ENCODE measurements at regions not wholly inside any gene's neighbourhood (a gene's known extent, or its start where the extent isn't known, plus 50 kb on each side); places are given as distances from the start of the nearest gene placed in this dataset.

DNA sequence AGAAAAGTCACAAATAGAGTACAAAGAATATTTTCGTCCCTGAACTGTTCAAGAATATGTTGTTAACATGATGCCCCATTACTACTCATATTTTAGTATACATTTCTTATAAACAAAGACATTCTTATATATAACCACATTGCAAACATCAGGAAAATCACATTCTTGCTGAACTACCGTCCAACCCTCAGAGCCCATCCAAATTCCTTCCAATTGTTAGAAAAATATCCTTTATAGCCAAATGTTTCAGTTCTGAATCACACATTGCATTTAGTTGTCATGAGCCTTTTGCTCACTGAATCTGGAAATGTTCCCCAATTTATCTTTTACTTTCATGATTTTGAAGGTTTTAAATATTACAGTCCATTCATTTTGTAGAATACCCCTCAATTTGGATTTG is 467.8 kb upstream of the ARGLU1 start:
- intact Hi-C loops (cut with micrococcal nuclease): no loop called here
- H3K4me1 ChIP-seq: no peaks in the 10 kb centered on the region
- no peaks in the 10 kb centered on the region for H3K27me3 ChIP-seq (ENCODE audit: low read depth)
- H3K36me3 ChIP-seq: no peaks in the 10 kb centered on the region
- DNase-seq: no peak
- H3K9me3 ChIP-seq (replicated peaks): peaks cover 11% of the 10 kb centered on the region
- no peak overlapping the region for H3K27ac ChIP-seq (replicated peaks)
- TF ChIP-seq, protein P1, sequence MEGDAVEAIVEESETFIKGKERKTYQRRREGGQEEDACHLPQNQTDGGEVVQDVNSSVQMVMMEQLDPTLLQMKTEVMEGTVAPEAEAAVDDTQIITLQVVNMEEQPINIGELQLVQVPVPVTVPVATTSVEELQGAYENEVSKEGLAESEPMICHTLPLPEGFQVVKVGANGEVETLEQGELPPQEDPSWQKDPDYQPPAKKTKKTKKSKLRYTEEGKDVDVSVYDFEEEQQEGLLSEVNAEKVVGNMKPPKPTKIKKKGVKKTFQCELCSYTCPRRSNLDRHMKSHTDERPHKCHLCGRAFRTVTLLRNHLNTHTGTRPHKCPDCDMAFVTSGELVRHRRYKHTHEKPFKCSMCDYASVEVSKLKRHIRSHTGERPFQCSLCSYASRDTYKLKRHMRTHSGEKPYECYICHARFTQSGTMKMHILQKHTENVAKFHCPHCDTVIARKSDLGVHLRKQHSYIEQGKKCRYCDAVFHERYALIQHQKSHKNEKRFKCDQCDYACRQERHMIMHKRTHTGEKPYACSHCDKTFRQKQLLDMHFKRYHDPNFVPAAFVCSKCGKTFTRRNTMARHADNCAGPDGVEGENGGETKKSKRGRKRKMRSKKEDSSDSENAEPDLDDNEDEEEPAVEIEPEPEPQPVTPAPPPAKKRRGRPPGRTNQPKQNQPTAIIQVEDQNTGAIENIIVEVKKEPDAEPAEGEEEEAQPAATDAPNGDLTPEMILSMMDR (IDR thresholded peaks at IDR 0.05; ENCODE audit: borderline replicate concordance): no peak
- H3K4me3 ChIP-seq: no peak overlapping the region

DNA sequence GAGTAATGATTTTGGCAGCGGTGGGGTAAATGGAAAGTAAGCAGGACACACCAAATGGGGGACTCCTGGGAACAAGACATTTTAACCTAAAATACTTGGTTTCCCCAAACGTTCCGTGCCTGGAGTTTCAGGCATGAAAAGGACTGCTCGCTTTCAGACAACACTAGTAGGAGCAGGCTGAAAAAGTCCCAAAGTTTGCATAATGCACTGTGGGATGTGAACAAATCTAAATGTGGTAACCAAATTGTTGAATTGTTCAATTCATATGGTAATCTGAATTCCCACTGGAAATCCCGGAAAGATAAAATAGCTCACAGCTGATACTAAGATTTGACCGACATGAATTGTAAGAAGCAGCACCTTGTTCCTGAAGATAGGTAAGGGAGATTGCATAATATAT is 467.2 kb upstream of the ARGLU1 start:
- intact Hi-C loops (cut with micrococcal nuclease): no loop called here
- Histone ChIP-seq H3K27me3 (ENCODE audit: low read depth) (no peaks in the 10 kb centered on the region), H3K36me3 (no peaks in the 10 kb centered on the region), H3K27ac (replicated peaks) (no peak overlapping the region), H3K4me3 (no peak overlapping the region), H3K9me3 (replicated peaks) (peaks cover 8% of the 10 kb centered on the region), H3K4me1 (no peaks in the 10 kb centered on the region)
- TF ChIP-seq, protein P1 (IDR thresholded peaks at IDR 0.05; ENCODE audit: borderline replicate concordance): no peak
- no peak for DNase-seq

DNA sequence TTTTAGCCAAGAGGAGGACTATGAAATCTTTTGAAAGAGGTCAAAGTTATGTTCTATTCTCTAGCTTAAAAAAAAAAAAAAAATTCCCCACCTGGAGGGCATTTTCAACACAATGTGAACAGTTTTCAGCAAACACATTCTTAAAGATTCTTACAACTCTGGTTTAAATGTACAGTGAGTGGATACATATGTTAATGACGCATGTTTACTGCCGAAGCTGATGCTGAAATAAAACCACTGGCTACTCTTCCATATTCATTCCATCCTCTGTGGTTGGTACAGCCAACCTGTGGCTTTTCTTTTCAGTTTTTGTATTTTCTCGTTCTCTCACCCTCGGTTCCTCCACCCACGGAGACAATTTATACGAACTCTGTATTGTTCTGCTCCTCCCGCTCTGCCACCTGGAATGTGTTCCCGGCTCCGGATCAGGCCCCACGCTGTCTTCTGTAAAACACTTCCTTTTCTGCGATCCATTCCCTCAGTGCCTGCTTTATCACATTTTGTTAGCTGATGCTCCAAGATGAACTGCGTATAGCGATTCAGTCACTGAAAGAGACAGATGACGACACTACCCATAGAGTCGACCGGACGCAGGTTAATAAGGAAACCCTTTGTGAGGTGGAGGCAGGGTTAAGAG is 466.4 kb upstream of the ARGLU1 start:
- no peaks in the 10 kb centered on the region for H3K36me3 ChIP-seq
- no peak for DNase-seq
- H3K4me3 ChIP-seq: no peak overlapping the region
- no peaks in the 10 kb centered on the region for H3K4me1 ChIP-seq
- H3K27me3 ChIP-seq (ENCODE audit: low read depth): no peaks in the 10 kb centered on the region
- intact Hi-C loops (cut with micrococcal nuclease): no loop called here
- H3K27ac ChIP-seq (replicated peaks): no peak overlapping the region
- TF ChIP-seq, protein P1 (IDR thresholded peaks at IDR 0.05; ENCODE audit: borderline replicate concordance): no peak
- H3K9me3 ChIP-seq (replicated peaks): peaks cover 6% of the 10 kb centered on the region

DNA sequence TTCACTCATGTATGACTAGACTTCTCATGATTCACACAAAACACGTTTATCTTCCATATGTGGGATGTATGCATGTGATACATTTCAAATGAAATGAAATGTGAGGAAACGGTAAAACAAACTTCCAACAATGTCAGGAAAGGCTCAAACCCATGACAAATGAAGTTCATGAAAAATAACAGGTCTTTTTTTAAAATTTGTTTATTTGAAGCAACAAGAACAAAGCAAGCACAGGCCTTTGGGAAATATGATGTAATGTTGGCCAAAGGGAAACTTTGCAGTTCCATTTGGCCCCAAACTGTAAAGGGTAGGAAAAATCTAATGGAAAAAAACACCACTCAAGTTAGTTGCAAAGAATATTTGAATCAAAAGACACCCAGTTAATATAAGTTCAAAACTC is 463.8 kb upstream of the ARGLU1 start:
- peaks cover 3% of the 10 kb centered on the region for H3K9me3 ChIP-seq (replicated peaks)
- intact Hi-C loops (cut with micrococcal nuclease): no loop called here

DNA sequence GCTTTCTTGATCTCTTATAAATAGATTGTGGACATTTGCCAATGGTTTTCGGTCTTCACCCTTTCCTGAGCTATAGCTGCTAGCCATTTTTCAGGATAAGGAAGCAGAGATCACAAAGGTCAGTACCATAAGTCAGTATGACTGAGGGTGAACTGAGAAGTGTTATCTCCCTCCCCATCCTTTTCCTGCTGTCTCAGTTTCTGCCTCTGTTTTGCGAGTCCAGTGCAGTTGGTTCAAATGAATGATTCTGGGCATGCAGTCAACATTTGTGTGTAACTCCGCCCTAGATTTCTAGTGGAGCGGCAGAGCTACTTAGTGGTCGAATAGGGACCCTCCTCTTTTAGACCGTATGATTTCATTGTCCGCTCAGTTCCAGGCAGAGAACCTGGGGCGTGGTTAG is 460.8 kb upstream of the ARGLU1 start:
- TF ChIP-seq, protein P1 (IDR thresholded peaks at IDR 0.05; ENCODE audit: borderline replicate concordance): no peak
- intact Hi-C loops (cut with micrococcal nuclease): no loop called here

More for the DNA sequence above, 463.8 kb upstream of the ARGLU1 start:
- DNase-seq: no peak
- H3K27me3 ChIP-seq (ENCODE audit: low read depth): no peaks in the 10 kb centered on the region
- TF ChIP-seq, protein P1 (IDR thresholded peaks at IDR 0.05; ENCODE audit: borderline replicate concordance): no peak
- H3K4me1 ChIP-seq: no peaks in the 10 kb centered on the region
- H3K36me3 ChIP-seq: no peaks in the 10 kb centered on the region
- H3K27ac ChIP-seq (replicated peaks): no peak overlapping the region
- no peak overlapping the region for H3K4me3 ChIP-seq

More for the DNA sequence above, 460.8 kb upstream of the ARGLU1 start:
- H3K27ac ChIP-seq (replicated peaks): no peak overlapping the region
- no peaks in the 10 kb centered on the region for H3K36me3 ChIP-seq
- no peaks in the 10 kb centered on the region for H3K9me3 ChIP-seq (replicated peaks)
- H3K4me3 ChIP-seq: no peak overlapping the region
- H3K27me3 ChIP-seq (ENCODE audit: low read depth): no peaks in the 10 kb centered on the region
- no peaks in the 10 kb centered on the region for H3K4me1 ChIP-seq
- DNase-seq: no peak

Data from left ventricle myocardium inferior (tissue), 1 donor.